ENCODE measurements at regions not wholly inside any gene's neighbourhood (a gene's known extent, or its start where the extent isn't known, plus 50 kb on each side); places are given as distances from the start of the nearest gene placed in this dataset.

DNA sequence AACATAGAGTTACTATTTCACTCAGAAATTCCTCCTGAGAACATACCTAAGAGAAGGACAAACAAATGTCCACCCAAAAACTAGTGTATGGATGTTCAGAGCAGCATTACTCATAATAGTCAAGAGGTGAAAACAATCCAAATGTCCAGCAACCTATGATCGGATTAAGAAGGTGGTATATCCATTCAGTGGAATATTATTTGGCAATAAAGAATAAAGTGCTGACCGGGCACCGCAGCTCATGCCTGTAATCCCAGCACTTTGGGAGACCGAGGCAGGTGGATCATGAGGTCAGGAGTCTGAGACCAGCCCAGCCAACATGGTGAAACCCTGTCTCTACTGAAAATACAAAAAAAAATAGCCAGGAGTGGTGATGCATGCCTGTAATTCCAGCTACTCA is 182.8 kb upstream of the AGAP1 start:
- DNase-seq (ENCODE audit: low spot score in 2 of 2): no peak
- WGBS, 2 donors: 95 to 98% methylated on average over 4 of the region's 4 CpGs
- H3K4me3 ChIP-seq (ENCODE audit: low read depth, poor library complexity, severe bottlenecking): no peak overlapping the region
- intact Hi-C loops (cut with DNase I; ENCODE audit: low total_unique reads): no loop called here
- no peak for TF ChIP-seq CTCF (IDR thresholded peaks at IDR 0.05)

- WGBS, 2 donors: 55 to 59% methylated on average over 2 of the region's 2 CpGs
- TF ChIP-seq POLR2A (IDR thresholded peaks at IDR 0.05) (no peak), CTCF (IDR thresholded peaks at IDR 0.05) (no peak)
- intact Hi-C loops (cut with DNase I; ENCODE audit: low total_unique reads): no loop called here
- no peak overlapping the region for H3K4me3 ChIP-seq (ENCODE audit: low read depth, poor library complexity, severe bottlenecking)
- no peak for DNase-seq (ENCODE audit: low spot score in 2 of 2)
Observed at GRCh38 chr2:235312571-235312970, 181.3 kb upstream of the AGAP1 start.

GRCh38 chr2:235314371-235314930 is 179.4 kb upstream of the AGAP1 start:
- no peak for DNase-seq (ENCODE audit: low spot score in 2 of 2)
- intact Hi-C loops (cut with DNase I; ENCODE audit: low total_unique reads): no loop called here
- no peak overlapping the region for H3K4me3 ChIP-seq (ENCODE audit: low read depth, poor library complexity, severe bottlenecking)
- no peak for TF ChIP-seq CTCF (IDR thresholded peaks at IDR 0.05)
- no peak for TF ChIP-seq POLR2A (IDR thresholded peaks at IDR 0.05)
- WGBS, 2 donors: 77 to 84% methylated on average over 11 of the region's 11 CpGs

- H3K4me3 ChIP-seq (ENCODE audit: low read depth, poor library complexity, severe bottlenecking): no peak overlapping the region
- TF ChIP-seq POLR2A (IDR thresholded peaks at IDR 0.05) (no peak), CTCF (IDR thresholded peaks at IDR 0.05) (no peak)
- WGBS, 2 donors: 65 to 83% methylated on average over 4 of the region's 4 CpGs
- intact Hi-C loops (cut with DNase I; ENCODE audit: low total_unique reads): no loop called here
- no peak for DNase-seq (ENCODE audit: low spot score in 2 of 2)
Observed at GRCh38 chr2:235319095-235319494, 174.7 kb upstream of the AGAP1 start.

GRCh38 chr2:235320326-235320725 is 173.5 kb upstream of the AGAP1 start:
- TF ChIP-seq CTCF (IDR thresholded peaks at IDR 0.05) (no peak), POLR2A (IDR thresholded peaks at IDR 0.05) (no peak)
- no peak for DNase-seq (ENCODE audit: low spot score in 2 of 2)
- intact Hi-C loops (cut with DNase I; ENCODE audit: low total_unique reads): no loop called here
- WGBS, 2 donors: 92 to 93% methylated on average over 9 of the region's 9 CpGs
- H3K4me3 ChIP-seq (ENCODE audit: low read depth, poor library complexity, severe bottlenecking): no peak overlapping the region

- 35 to 42% methylated on average over 9 of the region's 9 CpGs for WGBS, 2 donors
- no peak overlapping the region for H3K4me3 ChIP-seq (ENCODE audit: low read depth, poor library complexity, severe bottlenecking)
- intact Hi-C loops (cut with DNase I; ENCODE audit: low total_unique reads): no loop called here
- DNase-seq (ENCODE audit: low spot score in 2 of 2): peak in 1 of 2 donors; percentile 65
- TF ChIP-seq POLR2A (IDR thresholded peaks at IDR 0.05): no peak
- TF ChIP-seq CTCF (IDR thresholded peaks at IDR 0.05): no peak
Observed at GRCh38 chr2:235324324-235324723, 169.5 kb upstream of the AGAP1 start.
